ENCODE measurements at regions not wholly inside any gene's neighbourhood (a gene's known extent, or its start where the extent isn't known, plus 50 kb on each side); places are given as distances from the start of the nearest gene placed in this dataset.

DNA sequence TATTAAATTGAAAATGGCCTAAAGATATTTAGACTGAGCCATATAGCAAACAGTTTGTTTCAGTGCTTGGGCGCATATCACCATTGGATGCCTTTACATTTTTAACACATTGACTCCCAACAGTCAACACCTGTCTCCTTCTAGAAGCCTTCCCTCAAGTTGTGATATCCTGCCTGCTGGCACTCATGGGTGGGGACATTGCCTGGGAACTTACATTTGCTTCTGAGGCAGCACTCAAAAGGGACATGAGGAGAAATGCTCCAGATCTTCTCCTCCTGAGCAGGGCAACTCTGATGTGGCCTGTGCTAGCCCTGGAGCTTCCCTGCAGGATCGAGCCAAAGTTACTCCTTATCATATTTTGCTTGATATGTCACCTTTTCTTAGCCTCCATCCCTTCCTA lies 392.2 kb downstream of the CDH7 start:
- no peak for TF ChIP-seq POLR2AphosphoS5 (IDR thresholded peaks at IDR 0.05; ENCODE audit: borderline replicate concordance, low read depth, low read length)
- no peak for TF ChIP-seq EZH2 (IDR thresholded peaks at IDR 0.05)
